HCT116 (cell line): ENCODE measurements at regions not wholly inside any gene's neighbourhood (a gene's known extent, or its start where the extent isn't known, plus 50 kb on each side); places are given as distances from the start of the nearest gene placed in this dataset.

Source experiments
- ATAC-seq: fragments of 200-7000 bp; cut with Tn5 transposase; 2 replicates; pipeline ENCODE4 v1.9.1; 2020; ENCODE audit warnings: mild to moderate bottlenecking, moderate library complexity
- BruUV-seq: library from RNA; stranded (reverse); fragments of 400-500 nt; replicated peaks from 2 replicates; lab custom pipeline; 2021; lab: Mats Ljungman, UMichigan
- CTCF ChIA-PET: fragments of 300-600 bp; sonication (Branson Sonifier 250); formaldehyde crosslinking; loops from one replicate; lab custom pipeline; 2021; ENCODE audit warnings: antibody characterized with exemption; lab: Charles Lee
- POLR2A ChIA-PET: fragments of 300-600, 350-600 bp; sonication (Branson Sonifier 250); formaldehyde crosslinking; loops from one replicate; lab custom pipeline; 2021; ENCODE audit warnings: antibody characterized with exemption; lab: Charles Lee
- RAD21 ChIA-PET, 2 experiments: fragments of 300-600 bp; sonication (Branson Sonifier 250); formaldehyde crosslinking; loops; one replicate each; lab custom pipeline; 2023; ENCODE audit warnings: low total read pairs in 2 of 2; ENCODE audit not compliant: uncharacterized antibody in 2 of 2, unreplicated experiment in 2 of 2, low non-redundant PET in 1 of 2; lab: Charles Lee
- DNase-seq: peaks from one replicate; pipeline ENCODE4 v3.0.0-alpha.2; 2010; ENCODE audit warnings: low read depth, low spot score
- H2AFZ ChIP-seq: fragments of 200-600 bp; shearing (Covaris generic), sonication (generic); 2 replicates; pipeline ENCODE4 v1.6.1; 2017; ENCODE audit warnings: low read depth, mixed run types, mixed read lengths, antibody characterized with exemption, low read length; ENCODE audit not compliant: poor library complexity, severe bottlenecking
- H3K27ac ChIP-seq: 2 replicates; pipeline ENCODE4 v1.5.1; 2012; ENCODE audit warnings: low read depth, low read length
- H3K27me3 ChIP-seq: fragments of 200-600 bp; sonication (generic); 2 replicates; pipeline ENCODE4 v1.6.1; 2016; ENCODE audit warnings: mixed run types, low read length, mixed read lengths; ENCODE audit not compliant: insufficient read depth
- H3K36me3 ChIP-seq, 2 experiments: fragments of 200-500 bp in 1 of 2; fragments of 200-600 bp in 1 of 2; sonication (Bioruptor generic) in 1 of 2; sonication (generic) in 1 of 2; 2 replicates each; pipeline versions ENCODE4 v1.5.1 to v1.6.1; 2014 to 2016; ENCODE audit warnings: low read length in 2 of 2, inconsistent platforms in 1 of 2, mixed read lengths in 1 of 2, mixed run types in 1 of 2; ENCODE audit not compliant: insufficient read depth in 2 of 2, control insufficient read depth in 1 of 2
- H3K4me1 ChIP-seq, 2 experiments: fragments of 200-600 bp in 1 of 2; sonication (generic) in 1 of 2; 2 replicates each; pipeline versions ENCODE4 v1.5.1 to v1.6.1; 2012 to 2017; ENCODE audit warnings: low read length in 2 of 2, inconsistent platforms in 1 of 2, mild to moderate bottlenecking in 1 of 2, mixed read lengths in 1 of 2, mixed run types in 1 of 2, moderate library complexity in 1 of 2; ENCODE audit not compliant: insufficient read depth in 2 of 2, control insufficient read depth in 1 of 2
- H3K4me2 ChIP-seq: fragments of 200-600 bp; sonication (generic); 2 replicates; pipeline ENCODE4 v1.6.1; 2017; ENCODE audit warnings: mixed run types, low read length, mixed read lengths
- H3K4me3 ChIP-seq, 2 experiments: fragments of 200-600 bp in 1 of 2; sonication (generic) in 1 of 2; replicated peaks in 1 of 2; 2 replicates each; pipeline ENCODE4 v1.5.1; 2011 to 2016; ENCODE audit warnings: low read length in 2 of 2, control low read depth in 1 of 2, low read depth in 1 of 2, mild to moderate bottlenecking in 1 of 2, mixed read lengths in 1 of 2, mixed run types in 1 of 2
- H3K79me2 ChIP-seq: fragments of 200-600 bp; sonication (generic); 2 replicates; pipeline ENCODE4 v1.6.1; 2017; ENCODE audit warnings: mild to moderate bottlenecking, mixed run types, low read length, moderate library complexity, mixed read lengths; ENCODE audit not compliant: insufficient read depth
- H3K9ac ChIP-seq: fragments of 200-600 bp; sonication (generic); 2 replicates; pipeline ENCODE4 v1.6.1; 2016; ENCODE audit warnings: low read length, mixed read lengths
- H3K9me2 ChIP-seq: fragments of 200-600 bp; sonication (generic), shearing (Covaris generic); 2 replicates; pipeline ENCODE4 v1.6.1; 2017; ENCODE audit warnings: mixed run types, mild to moderate bottlenecking, moderate library complexity; ENCODE audit not compliant: insufficient read depth
- H3K9me3 ChIP-seq, 2 experiments: fragments of 200-500 bp in 1 of 2; fragments of 200-600 bp in 1 of 2; sonication (Bioruptor generic) in 1 of 2; sonication (generic) in 1 of 2; 2 replicates each; pipeline ENCODE4 v1.6.1; 2014 to 2017; ENCODE audit warnings: low read length in 2 of 2, mixed read lengths in 2 of 2, inconsistent platforms in 1 of 2, low read depth in 1 of 2, mild to moderate bottlenecking in 1 of 2, mixed run types in 1 of 2, moderate library complexity in 1 of 2; ENCODE audit not compliant: control insufficient read depth in 1 of 2, insufficient read depth in 1 of 2
- H4K20me1 ChIP-seq: fragments of 200-600 bp; sonication (generic), shearing (Covaris generic); 2 replicates; pipeline ENCODE4 v1.6.1; 2017; ENCODE audit warnings: mixed run types, mild to moderate bottlenecking, moderate library complexity; ENCODE audit not compliant: insufficient read depth
- EGR1 ChIP-seq: IDR thresholded peaks from 2 replicates; pipeline ENCODE4 v1.6.1; 2012; ENCODE audit warnings: low read depth
- EZH2 ChIP-seq: fragments of 200-600 bp; sonication (generic); IDR thresholded peaks from 2 replicates; pipeline ENCODE4 v1.6.1; 2017; ENCODE audit warnings: antibody characterized with exemption, mixed run types
- FOSL1 ChIP-seq: IDR thresholded peaks from 2 replicates; pipeline ENCODE4 v1.6.1; 2012; ENCODE audit warnings: low read depth
- JUND ChIP-seq: IDR thresholded peaks from 2 replicates; pipeline ENCODE4 v1.6.1; 2012
- MAX ChIP-seq: IDR thresholded peaks from 2 replicates; pipeline ENCODE4 v1.6.1; 2012
- POLR2A ChIP-seq: IDR thresholded peaks from 2 replicates; pipeline ENCODE4 v1.7.0; 2011; ENCODE audit warnings: borderline replicate concordance; ENCODE audit not compliant: insufficient read depth, insufficient read length; ENCODE audit errors: extremely low read depth
- POLR2AphosphoS5 ChIP-seq: IDR thresholded peaks from 2 replicates; pipeline ENCODE4 v1.6.1; 2011; ENCODE audit warnings: mild to moderate bottlenecking, low read depth, low read length, moderate library complexity
- RAD21 ChIP-seq: IDR thresholded peaks from 2 replicates; pipeline ENCODE4 v1.6.1; 2012; ENCODE audit warnings: low read depth, mild to moderate bottlenecking
- REST ChIP-seq: IDR thresholded peaks from 2 replicates; pipeline ENCODE4 v1.6.1; 2012; ENCODE audit warnings: low read depth
- SIN3A ChIP-seq: IDR thresholded peaks from 2 replicates; pipeline ENCODE4 v1.6.1; 2012; ENCODE audit warnings: low read depth
- SP1 ChIP-seq: IDR thresholded peaks from 2 replicates; pipeline ENCODE4 v1.6.1; 2012; ENCODE audit warnings: low read depth
- ZBTB33 ChIP-seq: IDR thresholded peaks from 2 replicates; pipeline ENCODE4 v1.6.1; 2011; ENCODE audit warnings: mild to moderate bottlenecking, low read length, moderate library complexity; ENCODE audit not compliant: insufficient replicate concordance; ENCODE audit errors: extremely low read depth
- ZFX ChIP-seq: fragments of 450-650 bp; IDR thresholded peaks from 2 replicates; pipeline ENCODE4 v1.6.1; 2017
- ZNF274 ChIP-seq: fragments of 200-500 bp; sonication (Bioruptor generic); IDR thresholded peaks from 2 replicates; pipeline ENCODE4 v1.6.1; 2014; ENCODE audit warnings: mild to moderate bottlenecking, low read depth, low read length, inconsistent platforms
- intact Hi-C: fragments of 100-400 bp; cut with micrococcal nuclease; formaldehyde crosslinking; loops from 2 replicates; pipeline ENCODE4 v1.10.0; 2022

GRCh38 chr20:24384865-24385264 lies 84.6 kb upstream of the SYNDIG1 start:
- Histone ChIP-seq H3K27ac (no peak overlapping the region), H3K9ac (no peak overlapping the region), H3K4me1 (no peaks in the 10 kb centered on the region), H3K4me3 (no peak overlapping the region), H3K79me2 (no peaks in the 10 kb centered on the region), H3K4me2 (no peak overlapping the region), H3K27me3 (no peaks in the 10 kb centered on the region), H3K9me3 (no peaks in the 10 kb centered on the region; a peak in 1 of 4 replicates), H4K20me1 (no peaks in the 10 kb centered on the region), H3K9me2 (no peaks in the 10 kb centered on the region), H3K36me3 (no peaks in the 10 kb centered on the region), H2AFZ (no peak overlapping the region)
- TF ChIP-seq FOSL1 (no peak), SP1 (no peak), EZH2 (no peak), ZNF274 (no peak), ZFX (no peak), SIN3A (no peak), MAX (no peak), ZBTB33 (no peak)
- ChIA-PET CTCF (no interaction called here), POLR2A (no interaction called here), RAD21 (no interaction called here)
- BruUV-seq, result no TSS peak
- intact Hi-C loops, result no loop called here
- DNase-seq (no peak), ATAC-seq (no peak)

GRCh38 chr20:24382743-24383142 lies 86.7 kb upstream of the SYNDIG1 start:
- H3K79me2 ChIP-seq, result no peaks in the 10 kb centered on the region
- RAD21 ChIA-PET, result no interaction called here
- no peaks in the 10 kb centered on the region for H4K20me1 ChIP-seq
- no peak overlapping the region for H3K9ac ChIP-seq
- H2AFZ ChIP-seq, result no peak overlapping the region
- POLR2A ChIA-PET, result no interaction called here
- ATAC-seq, result no peak
- no peak overlapping the region for H3K4me2 ChIP-seq
- H3K9me3 ChIP-seq, result no peaks in the 10 kb centered on the region; a peak in 1 of 4 replicates
- H3K4me3 ChIP-seq, result no peak overlapping the region
- intact Hi-C loops, result no loop called here
- H3K9me2 ChIP-seq, result no peaks in the 10 kb centered on the region
- no peaks in the 10 kb centered on the region for H3K27me3 ChIP-seq
- H3K4me1 ChIP-seq, result no peaks in the 10 kb centered on the region
- CTCF ChIA-PET, result interaction anchor here (0.6 kb wide), 1 partner anchor 30 kb away, joined by 3 read pairs; no protein-coding TSS in a partner anchor
- H3K27ac ChIP-seq, result no peak overlapping the region
- no peaks in the 10 kb centered on the region for H3K36me3 ChIP-seq
- DNase-seq, result no peak
- BruUV-seq, result no TSS peak
- TF ChIP-seq JUND, result no peak
- TF ChIP-seq ZBTB33, result no peak
- no peak for TF ChIP-seq SIN3A
- TF ChIP-seq POLR2A, result no peak
- TF ChIP-seq POLR2AphosphoS5, result no peak
- no peak for TF ChIP-seq REST
- TF ChIP-seq RAD21, result no peak
- TF ChIP-seq EGR1, result no peak
